GM21390 (cell line): ENCODE measurements at regions not wholly inside any gene's neighbourhood (a gene's known extent, or its start where the extent isn't known, plus 50 kb on each side); places are given as distances from the start of the nearest gene placed in this dataset.

ENCODE experiments used
- ATAC-seq: cut with Tn5 transposase; IDR thresholded peaks from one replicate; pipeline ENCODE4 v1.9.1; 2021; ENCODE audit not compliant: unreplicated experiment

DNA sequence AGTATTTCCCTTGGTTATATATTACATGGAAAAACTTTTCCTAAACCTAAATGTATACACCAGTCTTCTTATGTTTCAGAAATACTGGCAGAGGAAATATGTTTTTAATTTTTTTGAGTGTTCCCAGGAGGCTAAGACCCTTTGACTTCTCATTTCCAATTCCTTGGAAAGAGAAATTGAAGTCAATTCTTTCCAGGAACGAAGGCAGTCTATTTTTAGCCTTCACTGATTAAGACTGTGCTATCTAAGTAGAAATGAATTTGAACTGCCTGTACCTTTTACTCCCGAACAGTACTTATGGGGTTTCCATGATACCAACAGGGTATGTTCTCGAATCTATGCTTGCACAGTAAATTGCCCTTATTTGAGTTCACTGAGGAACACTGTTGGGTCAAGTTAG, 340.3 kb upstream of the CD180 start:
- no peak for ATAC-seq

- no peak for ATAC-seq
Observed at GRCh38 chr5:67530609-67531255, 334.1 kb upstream of the CD180 start.

GRCh38 chr5:67528953-67529352, 332.4 kb upstream of the CD180 start:
- ATAC-seq: no peak

- no peak for ATAC-seq
Observed at GRCh38 chr5:67526793-67527192, 330.2 kb upstream of the CD180 start.

DNA sequence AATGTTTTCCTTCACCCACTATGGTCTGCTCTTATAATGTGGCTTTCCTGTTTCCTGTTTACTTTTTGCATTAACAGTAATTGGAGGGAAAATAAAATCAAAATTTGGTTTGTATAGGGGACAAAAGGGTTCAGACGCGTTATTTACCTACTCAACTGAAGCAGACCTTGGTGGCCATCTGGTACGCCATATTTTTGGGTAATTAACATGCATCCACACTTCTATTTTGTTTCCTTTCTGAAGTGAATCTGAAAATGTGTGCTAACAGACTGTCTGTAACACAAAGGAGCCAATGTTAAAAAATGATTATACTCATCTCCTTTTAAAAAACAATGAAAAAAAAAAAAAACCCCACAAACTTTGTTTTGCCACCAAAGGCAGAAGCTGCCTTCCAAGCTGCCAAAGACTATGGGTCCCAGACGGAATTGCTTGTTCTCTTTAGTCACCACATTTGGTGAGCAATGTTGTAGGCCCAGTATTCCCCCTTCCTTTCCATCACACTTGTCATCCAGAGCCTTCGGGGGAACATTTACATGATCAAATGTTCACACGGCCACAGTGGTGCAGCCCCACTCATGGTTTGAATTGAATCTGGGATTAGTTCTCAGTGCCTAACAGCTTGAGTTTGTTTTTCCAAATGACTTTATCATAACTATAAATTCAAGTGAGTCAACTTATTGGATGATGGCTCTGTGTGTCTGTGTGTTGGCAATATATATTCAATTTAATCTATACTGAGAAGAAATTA, 323.7 kb upstream of the CD180 start:
- ATAC-seq: no peak

- ATAC-seq: no peak
Observed at GRCh38 chr5:67518227-67518626, 321.6 kb upstream of the CD180 start.

DNA sequence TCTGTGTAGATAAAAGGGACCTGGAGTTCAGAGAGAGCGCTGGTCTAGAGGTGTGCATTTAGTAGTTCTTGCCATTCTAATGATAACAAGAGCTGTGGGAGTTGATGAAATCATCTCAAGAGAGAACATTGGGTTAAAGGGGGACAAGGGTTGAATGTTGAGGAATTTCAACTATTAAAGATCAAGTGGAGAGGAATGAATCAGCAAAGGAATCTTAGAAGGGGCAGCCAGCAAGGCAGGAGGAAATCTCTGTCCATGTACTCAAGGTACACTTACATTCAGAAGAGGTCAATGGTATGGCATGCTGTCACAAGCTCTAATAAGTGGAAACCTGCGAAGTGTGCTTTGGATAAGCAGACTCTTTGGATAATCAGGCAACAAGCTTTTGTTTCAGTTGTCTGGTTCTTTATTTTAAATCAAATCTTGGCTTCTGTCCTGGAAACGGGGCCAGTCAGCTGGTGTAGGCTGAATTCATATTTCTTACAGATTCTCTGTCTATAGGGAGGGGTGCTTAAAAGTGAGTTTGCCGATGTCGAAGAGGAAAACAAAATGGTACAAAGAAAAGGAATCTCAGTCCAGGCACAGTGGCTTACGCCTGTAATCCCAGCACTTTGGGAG, 320.5 kb upstream of the CD180 start:
- no peak for ATAC-seq

- ATAC-seq: no peak
Observed at GRCh38 chr5:67515762-67516161, 319.2 kb upstream of the CD180 start.

- ATAC-seq: no peak
Observed at GRCh38 chr5:67515020-67515689, 318.6 kb upstream of the CD180 start.

GRCh38 chr5:67512758-67513157, 316.2 kb upstream of the CD180 start:
- ATAC-seq: no peak

GRCh38 chr5:67511911-67512310, 315.3 kb upstream of the CD180 start:
- no peak for ATAC-seq

DNA sequence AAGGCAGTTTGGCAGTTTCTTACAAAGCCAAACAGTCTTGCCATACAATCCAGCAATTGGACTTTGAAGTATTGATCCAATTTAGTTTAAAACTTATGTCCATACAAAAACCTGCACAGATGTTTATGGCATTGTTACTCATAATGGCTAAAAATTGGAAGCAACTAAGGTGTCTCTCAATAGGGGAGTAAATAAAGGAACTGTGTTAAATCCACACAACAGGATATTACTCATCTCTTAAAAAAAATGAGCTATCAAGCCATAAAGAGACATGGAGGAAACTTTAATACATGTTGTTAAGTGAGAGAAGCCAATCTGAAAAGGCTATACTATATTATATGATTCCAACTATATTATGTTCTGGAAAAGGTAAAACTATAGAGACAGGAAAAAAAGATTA, 313.6 kb upstream of the CD180 start:
- no peak for ATAC-seq

- no peak for ATAC-seq
Observed at GRCh38 chr5:67509402-67510186, 313.0 kb upstream of the CD180 start.

DNA sequence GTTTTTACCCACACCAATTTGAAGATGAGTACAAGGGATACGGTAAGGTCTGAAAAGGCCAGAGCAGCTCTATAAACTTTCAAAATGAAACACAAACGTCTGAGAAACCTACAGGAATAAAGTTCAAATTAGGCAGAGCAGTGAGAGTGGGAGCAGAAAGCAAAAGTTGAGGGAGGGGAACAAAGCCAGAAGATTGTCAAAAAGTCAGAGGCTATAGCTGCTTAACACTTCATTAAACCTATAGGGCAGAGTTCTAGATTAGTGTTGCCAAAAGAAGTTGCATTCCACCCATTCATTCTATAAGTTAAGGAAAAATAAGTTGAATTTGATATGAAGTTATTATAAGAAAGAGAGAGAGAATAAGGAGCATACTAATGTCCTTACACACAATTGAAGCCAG, 309.6 kb upstream of the CD180 start:
- no peak for ATAC-seq

DNA sequence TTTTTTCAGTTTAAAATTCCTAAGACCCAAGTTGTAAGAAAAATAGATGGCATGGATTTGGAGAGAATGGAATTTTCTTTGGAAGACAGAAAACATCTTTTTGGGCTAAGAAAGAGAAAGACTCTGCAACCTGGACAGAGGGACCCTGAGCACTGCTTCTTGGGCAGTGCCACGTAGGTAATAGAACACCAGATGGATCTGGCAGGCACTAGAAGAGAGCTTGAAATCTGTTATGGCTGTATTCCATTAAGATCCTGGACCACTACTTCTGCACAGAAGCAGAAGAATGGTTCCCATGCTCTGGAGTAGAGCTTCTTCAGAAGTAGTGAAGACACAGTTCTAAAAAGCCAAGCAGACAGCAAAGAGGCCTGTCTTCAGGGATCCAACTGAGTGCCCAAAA, 306.4 kb upstream of the CD180 start:
- ATAC-seq: no peak

DNA sequence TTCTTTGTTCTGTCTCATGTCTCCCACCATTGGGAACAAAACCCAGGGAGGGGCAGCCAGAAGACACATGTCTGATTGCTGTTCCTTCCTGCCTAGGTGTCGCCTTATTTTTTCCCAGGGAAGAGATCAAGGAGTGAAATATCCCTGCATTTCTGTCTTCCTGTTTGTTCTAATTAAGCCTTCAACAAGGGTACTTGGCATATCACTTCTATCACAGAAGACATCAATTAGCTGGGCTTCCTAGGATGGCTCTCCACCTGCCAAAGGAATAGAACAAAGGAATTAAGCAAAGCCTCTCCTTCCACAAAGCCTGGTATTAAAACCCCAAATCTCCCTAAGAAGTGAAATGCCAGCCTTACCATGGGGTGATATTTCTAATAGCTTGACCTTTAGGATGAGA, 299.5 kb upstream of the CD180 start:
- no peak for ATAC-seq

GRCh38 chr5:67495072-67495471, 298.5 kb upstream of the CD180 start:
- ATAC-seq: no peak

DNA sequence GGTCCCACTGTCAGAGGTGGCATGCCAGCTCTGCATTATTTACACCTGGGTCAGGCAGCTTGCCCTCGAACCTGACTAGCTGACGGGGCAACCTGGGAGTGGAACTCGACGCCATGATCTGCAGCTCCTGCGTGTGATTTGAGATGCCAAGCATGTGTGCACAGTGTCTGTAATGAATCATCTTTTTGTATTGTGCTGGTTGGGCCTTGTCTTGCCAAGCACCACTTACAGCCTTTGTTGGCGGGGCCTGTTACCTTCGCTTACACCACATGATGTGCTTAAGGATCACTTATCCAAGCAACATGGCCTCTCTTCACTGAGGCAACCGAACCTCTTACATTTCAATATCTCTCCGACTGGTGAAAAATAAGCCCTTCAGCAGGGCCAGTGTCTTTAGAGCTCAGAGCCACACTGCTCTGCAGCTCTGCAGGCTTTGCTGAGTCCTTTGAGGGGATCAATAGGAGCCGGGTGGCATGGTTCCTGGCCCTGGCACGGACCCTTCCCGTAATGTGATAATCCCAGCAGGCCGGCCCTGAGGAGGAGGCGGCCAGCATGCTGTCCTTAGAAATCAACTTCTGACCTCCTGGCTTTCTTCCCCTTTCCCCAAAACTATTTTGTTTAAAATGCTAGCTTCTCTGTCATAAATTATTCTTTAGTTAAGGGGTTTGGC, 297.7 kb upstream of the CD180 start:
- no peak for ATAC-seq

DNA sequence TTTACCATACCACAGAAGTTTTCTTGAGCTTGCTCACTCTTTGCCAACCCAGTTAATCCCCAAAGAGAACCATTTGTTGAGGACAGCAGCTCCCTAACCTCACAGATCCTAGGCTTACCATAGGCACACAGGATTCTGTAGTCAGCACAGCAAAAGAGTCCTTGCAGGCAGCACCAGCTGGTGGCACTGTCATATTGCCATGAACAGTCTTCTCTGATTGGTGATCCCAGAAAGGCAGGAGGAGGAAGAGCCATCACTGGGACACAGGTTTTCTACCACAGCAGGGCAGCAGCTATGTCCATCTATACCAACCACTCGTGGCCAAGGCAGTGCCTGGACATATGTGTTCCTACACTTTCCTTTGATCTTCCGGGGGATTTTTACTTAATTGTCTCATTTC, 297.1 kb upstream of the CD180 start:
- ATAC-seq: no peak

GRCh38 chr5:67490543-67491321, 294.1 kb upstream of the CD180 start:
- ATAC-seq: no peak
